ACHN (cell line): ENCODE measurements at regions not wholly inside any gene's neighbourhood (a gene's known extent, or its start where the extent isn't known, plus 50 kb on each side); places are given as distances from the start of the nearest gene placed in this dataset.
"Not testable (repeated sequence)": the region's sequence is repeated elsewhere in the genome, so short reads cannot be mapped to it uniquely, and the experiment has no call there.

Experiments used
- DNase-seq: peaks from one replicate; pipeline ENCODE4 v3.0.0-alpha.2; 2015
- in situ Hi-C: cut with HindIII; loops from 2 replicates; pipeline ENCODE4 v1.10.0; 2017; ENCODE audit warnings: low sequenced_read_pairs, low pct_ligation_motif_present, low pct_unique_long_range_greater_than_20kb

- DNase-seq: no peak
- in situ Hi-C loops: no loop called here
Measured at GRCh38 chr10:33631991-33632390, 297.5 kb upstream of the NRP1 start.

- in situ Hi-C loops: no loop called here
- no peak for DNase-seq
Measured at GRCh38 chr10:33630761-33631160, 296.3 kb upstream of the NRP1 start.

- no peak for DNase-seq
- in situ Hi-C loops: no loop called here
Measured at GRCh38 chr10:33627611-33628010, 293.1 kb upstream of the NRP1 start.

DNA sequence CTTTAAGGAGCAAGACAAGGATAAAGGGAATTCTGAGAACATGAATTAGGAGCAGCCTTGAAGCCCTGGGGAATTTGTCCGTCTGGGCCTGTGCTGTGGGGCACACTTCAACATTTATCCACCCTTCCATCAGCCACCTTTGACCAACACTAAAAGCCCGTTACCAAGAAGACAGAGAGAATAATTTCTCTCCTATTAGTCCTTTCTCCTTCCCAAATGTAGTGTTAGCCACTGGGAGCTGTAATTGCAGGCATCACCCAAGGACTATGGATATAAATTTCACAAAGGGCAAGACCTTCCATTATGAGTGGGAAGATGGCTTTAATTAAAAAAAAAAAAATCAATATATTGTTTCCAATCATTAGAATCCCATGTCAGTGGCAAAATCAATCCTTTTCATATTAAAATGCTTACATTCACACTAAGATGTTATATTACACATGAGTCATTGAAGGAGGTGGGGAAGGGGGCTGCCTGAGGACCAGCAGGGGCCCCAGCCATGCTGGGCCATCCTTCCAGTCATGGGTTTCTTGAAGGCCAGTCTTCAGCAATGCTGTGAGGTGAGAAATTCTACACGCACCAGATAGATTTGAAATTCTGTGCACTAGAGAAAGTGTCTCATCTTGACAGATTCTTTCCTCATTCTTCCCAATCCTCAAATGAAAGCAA lies 292.5 kb upstream of the NRP1 start:
- in situ Hi-C loops: no loop called here
- DNase-seq: no peak

DNA sequence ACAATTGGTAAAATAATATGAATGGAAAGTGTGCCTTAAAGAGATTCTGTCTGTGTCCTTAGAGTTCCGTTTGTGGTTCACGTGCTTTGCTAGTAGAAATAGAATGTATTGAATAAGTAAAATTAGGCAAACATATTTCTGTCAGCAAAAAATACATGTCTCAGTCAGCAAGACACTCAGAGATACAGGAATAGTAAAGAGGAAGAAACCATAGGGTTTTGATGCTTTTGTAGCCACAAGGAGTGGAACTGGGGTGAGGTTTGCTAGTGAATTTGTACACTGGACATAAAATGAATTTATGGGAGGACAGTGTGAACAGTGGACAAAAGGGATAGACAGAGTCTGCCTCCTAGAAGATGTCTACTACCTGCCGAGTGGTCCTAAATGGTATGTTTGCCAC lies 289.2 kb upstream of the NRP1 start:
- in situ Hi-C loops: no loop called here
- DNase-seq: no peak

- DNase-seq: no peak
- in situ Hi-C loops: no loop called here
Measured at GRCh38 chr10:33621101-33621500, 286.6 kb upstream of the NRP1 start.

GRCh38 chr10:33618196-33618595 lies 283.7 kb upstream of the NRP1 start:
- no peak for DNase-seq
- in situ Hi-C loops: no loop called here

DNA sequence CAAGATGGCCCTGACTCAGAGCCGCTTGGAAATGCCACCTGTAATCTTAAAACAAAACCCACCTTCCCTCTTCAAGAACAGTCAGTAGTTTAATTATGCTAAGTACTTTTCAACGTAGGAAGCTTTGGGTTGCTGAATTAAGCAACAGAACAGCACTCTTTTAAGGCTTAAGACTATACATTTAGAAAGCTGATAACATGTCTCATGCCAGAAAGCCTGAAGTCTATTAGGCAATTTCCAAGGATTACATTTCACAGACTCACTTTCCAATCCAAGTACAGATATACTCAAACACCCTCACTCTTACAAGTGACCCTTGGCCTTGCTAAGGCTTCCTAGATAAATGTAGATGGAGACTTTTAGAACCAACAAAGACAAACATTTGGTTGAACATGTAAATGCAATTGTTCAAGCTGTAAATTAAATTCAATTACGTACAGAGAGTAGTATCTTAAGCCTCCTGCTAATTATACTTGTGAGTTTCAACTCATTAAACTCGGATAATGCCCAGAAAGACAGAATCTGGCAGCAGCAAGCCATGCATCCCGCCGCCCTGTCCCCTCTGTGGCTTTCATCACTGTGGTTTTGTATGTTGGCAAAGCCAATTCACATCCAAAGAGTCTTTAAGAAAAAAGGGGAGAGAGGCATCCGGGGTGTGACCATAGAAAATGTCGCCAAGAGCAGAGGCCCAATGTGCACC lies 283.1 kb upstream of the NRP1 start:
- no peak for DNase-seq
- in situ Hi-C loops: no loop called here

- in situ Hi-C loops: no loop called here
- DNase-seq: no peak
Measured at GRCh38 chr10:33616956-33617355, 282.5 kb upstream of the NRP1 start.

GRCh38 chr10:33612551-33612950 lies 278.1 kb upstream of the NRP1 start:
- no peak for DNase-seq
- in situ Hi-C loops: no loop called here

DNA sequence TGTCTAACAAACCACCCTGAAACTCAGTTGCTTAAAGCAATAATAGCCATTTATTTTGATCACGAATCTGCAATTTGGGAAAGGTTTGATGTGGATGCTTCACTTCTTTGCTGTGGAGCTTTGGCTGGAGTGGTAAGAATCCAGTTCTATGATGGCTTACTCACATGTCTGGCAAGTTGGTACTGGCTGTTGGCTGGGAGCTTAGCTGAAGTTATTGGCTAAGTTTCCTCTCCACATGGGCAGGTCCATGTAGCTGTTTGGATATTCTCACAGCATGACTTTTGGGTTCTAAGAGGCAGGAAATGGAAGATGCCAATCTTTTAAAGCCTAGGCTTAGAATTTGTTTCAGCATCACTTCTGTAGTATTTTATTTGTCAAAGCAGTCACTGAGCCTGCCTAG lies 277.6 kb upstream of the NRP1 start:
- in situ Hi-C loops: no loop called here
- DNase-seq: no peak

GRCh38 chr10:33611423-33611822 lies 277.0 kb upstream of the NRP1 start:
- no peak for DNase-seq
- in situ Hi-C loops: no loop called here

DNA sequence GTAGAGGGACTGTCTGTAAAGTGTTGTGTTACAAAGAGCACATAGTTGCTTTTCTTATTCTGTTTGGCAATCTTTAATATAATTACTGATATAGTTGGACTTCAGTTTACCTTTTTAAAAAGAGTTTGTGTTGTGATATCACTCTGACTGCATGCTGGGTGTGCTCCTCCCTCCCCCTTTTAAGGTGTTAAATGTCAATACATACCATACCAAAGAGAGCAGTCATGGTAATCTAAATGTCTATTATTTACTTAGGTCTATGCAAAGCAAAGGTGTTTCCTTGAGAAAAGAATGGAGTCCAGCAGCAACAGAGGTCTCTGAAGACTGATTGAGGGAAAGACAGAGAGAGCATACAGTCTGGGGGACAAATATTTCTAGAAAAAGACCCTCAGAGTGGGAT lies 275.1 kb upstream of the NRP1 start:
- DNase-seq: no peak
- in situ Hi-C loops: no loop called here

DNA sequence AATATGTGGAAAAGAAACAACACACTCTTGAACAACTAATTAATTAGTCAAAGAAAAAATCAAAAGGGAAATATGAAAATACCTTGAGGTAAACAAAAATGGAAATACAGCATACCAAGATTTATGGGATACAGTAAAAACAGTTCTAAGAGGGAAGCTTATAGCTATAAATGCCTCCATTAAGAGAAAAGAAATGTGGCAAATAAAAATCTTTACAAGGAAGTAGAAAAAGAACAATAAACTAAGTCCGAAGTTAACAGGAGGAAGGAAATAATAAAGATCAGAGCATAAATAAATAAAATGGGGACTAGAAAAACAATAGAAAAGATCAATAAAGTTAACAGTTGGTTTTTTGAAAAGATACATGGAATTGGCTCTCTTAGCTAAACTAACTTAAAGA lies 267.8 kb upstream of the NRP1 start:
- no peak for DNase-seq
- in situ Hi-C loops: no loop called here

- no peak for DNase-seq
- in situ Hi-C loops: no loop called here
Measured at GRCh38 chr10:33600381-33600780, 265.9 kb upstream of the NRP1 start.

DNA sequence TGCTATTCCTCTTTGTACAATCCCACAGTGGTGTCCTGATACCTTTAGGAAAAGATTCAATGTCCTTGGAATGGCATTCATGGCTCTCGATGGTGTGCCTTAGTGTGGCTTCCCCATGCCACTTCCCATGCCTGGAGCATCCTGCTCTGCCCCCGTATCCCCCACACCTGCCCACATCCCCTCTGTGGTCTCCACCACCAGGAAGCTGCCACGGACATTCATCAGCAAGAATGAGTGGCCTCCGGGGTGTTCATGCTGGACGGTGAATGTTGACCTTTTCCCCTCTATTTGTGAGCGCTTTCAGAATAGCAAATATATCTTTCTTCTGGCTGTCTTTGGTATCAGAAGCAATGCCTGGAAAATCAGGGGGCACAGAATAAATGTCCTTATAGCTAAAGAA lies 262.0 kb upstream of the NRP1 start:
- in situ Hi-C loops: no loop called here
- no peak for DNase-seq

DNA sequence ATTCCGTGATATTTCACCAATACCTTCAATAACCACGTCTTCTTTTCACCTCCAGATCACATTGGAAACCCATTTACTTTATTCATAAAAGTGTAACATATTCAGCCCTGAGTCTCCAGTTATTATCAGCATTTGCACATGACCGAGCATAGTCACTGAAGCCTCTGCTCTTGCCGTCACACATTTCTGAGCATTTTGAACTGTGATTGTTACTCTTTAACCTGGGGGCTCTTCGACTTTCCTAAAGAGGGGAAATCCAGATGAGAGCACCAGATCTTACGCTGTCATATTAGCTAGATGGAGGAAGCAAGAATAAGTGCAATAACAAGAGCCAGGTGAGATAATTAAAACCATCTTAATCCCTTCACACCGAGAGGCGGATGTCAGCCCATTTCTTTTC lies 260.0 kb upstream of the NRP1 start:
- in situ Hi-C loops: no loop called here
- peak; percentile 28 for DNase-seq

DNA sequence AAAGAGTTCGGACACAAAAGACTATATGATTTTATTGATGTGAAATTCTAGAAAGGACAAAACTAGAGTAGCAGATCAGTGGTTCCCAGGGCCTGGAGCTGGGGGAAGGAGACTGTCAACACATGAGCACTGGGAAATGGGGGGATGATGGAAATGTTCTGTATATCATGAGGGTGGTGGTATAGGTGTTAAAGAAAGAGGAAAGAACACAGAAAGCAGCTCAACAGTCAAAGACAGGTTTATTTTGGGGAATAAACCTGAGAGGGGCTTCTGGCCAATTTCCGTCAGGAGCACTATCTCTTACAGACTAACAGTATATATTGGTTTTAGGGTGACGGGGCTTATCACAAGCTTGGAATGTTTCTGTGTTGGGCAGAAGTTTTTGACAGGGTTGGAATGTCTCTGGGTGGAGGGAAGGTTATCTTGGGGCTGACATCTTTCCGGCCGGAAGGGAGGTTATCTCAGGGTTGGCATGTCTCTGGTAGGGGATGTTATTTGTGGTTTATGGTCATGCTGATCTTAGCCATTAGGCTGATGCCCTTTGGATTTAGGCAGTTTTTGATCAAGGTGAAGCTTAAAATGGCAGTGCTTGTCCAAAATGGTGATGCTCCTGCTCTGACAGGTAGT lies 254.6 kb upstream of the NRP1 start:
- in situ Hi-C loops: no loop called here
- DNase-seq: no peak

DNA sequence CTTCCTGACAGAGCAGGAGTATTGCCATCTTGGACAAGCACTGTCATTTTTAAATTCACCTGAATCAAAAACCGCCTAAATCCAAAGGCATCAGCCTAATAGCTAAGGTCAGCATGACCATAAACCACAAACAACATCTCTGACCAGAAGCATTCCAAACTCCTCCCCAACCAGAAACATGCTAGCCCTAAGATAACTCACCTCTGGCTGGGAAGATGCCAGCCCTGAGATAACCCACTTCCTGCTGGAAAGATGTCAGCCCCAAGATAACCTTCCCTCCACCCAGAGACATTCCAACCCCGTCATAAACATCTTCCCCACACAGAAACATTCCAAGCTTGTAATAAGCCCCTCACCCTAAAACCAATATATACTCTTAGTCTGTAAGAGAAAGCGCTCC lies 250.1 kb upstream of the NRP1 start:
- in situ Hi-C loops, DNase-seq: not testable (repeated sequence)

DNA sequence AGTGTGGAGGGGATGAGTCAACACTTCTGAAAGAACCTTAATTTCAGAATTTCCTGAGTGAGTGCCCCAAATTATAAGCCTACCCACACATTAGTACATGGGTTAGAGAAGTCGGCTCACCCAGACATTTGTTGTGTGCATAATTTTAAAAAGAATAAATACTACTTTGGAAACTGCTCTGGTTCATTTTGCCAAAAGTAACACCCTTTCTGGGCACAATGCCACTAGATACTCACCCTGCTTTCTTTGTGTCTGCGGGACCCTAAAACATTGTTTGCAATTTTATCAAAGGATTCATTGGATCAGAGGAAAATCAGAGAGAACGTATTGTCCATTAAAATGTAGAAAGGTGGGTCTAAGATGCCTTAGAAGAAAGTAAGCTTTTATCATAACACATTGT lies 245.5 kb upstream of the NRP1 start:
- no peak for DNase-seq
- in situ Hi-C loops: no loop called here
